T-helper 1 cell (primary cell): ENCODE measurements at regions not wholly inside any gene's neighbourhood (a gene's known extent, or its start where the extent isn't known, plus 50 kb on each side); places are given as distances from the start of the nearest gene placed in this dataset.
"Not testable (repeated sequence)": the region's sequence is repeated elsewhere in the genome, so short reads cannot be mapped to it uniquely, and the experiment has no call there.

Experiments
- DNase-seq, 5 donors: peaks; one replicate each; pipeline ENCODE4 v3.0.0-alpha.2; 2012 to 2020

GRCh38 chr1:146883190-146883589 is 54.9 kb upstream of the NBPF12 start:
- DNase-seq, result not testable (repeated sequence)

DNA sequence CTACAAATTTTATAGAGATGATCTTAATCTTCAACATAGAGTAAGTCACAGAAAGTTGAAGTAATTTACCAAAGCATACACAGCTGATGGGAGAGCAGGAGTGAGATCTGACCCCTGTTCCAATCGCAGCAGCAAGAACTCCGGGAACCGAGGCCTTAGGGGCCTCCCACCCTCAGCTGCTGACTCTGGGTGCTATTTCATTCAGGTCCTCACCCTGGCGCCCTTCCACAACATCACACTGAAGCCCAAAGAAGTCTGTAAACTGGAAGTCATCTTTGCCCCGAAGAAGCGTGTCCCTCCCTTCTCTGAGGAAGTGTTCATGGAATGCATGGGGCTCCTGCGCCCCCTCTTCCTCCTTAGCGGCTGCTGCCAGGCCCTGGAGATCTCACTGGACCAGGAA is 57.0 kb upstream of the NBPF12 start:
- not testable (repeated sequence) for DNase-seq

DNA sequence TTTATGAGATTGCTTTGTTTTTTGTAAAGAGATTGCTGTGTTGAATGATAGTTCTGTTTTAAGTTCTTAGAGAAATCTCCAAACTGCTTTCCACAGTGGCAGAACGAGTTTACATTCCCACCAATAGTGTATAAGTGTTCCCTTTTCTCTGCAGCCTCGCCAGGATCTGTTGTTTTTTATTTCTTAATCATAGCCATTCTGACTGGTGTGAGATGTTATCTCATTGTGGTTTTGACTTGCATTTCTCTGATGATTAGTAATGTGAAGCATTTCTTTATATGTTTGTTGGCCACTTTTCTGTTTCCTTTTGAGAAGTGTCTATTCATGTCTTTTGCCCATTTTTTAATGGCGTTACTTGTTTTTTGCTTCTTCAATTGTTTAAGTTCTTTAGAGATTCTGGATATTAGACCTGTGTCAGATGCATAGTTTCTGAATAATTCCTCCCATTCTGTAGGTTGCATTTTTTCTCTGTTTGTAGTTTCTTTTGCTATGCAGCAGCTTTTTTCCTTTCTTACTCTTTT is 74.3 kb upstream of the NBPF12 start:
- not testable (repeated sequence) for DNase-seq

DNA sequence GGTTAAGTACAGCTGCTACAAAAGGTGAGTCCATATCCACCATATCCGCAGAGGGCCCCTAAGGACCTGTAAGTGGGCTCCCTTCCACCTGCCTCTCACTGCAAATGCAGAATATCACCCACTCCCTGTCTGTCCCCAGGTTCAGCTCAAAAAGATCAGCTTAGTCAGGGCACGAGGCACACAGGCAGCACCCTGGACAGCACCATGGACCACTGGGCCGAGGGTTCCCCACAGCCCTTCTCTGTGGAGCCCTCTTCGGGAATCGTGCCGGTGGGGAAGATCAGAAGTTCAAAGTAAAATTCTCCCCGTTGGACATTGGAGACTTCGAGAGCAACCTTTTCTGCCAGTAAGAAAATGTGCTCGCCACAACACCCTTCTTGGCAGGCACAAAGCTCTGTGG is 85.0 kb upstream of the NBPF12 start:
- DNase-seq, result not testable (repeated sequence)

GRCh38 chr1:146850352-146850889 is 87.7 kb upstream of the NBPF12 start:
- DNase-seq, result not testable (repeated sequence)

DNA sequence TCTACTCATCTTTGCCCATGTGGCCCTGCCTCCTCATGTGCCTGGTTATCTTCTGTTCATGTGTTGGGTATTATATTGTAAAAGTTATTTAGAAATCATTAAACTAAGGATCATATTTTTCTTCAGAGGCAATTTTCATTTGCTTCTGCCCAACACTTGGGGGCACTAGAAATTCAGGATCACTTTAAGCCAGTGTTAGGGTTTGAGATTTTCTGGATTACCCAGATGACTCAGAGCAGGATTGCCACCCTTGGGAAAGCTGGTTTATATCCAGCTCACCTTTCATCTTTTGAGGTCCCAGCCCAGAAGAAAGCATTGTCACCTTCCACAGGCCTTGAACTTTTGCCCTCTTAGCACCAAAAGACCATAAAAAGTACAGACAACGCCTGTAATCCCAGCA is 99.4 kb upstream of the NBPF12 start:
- DNase-seq, result not testable (repeated sequence)

GRCh38 chr1:146826957-146827356 is 111.2 kb upstream of the NBPF12 start:
- not testable (repeated sequence) for DNase-seq

DNA sequence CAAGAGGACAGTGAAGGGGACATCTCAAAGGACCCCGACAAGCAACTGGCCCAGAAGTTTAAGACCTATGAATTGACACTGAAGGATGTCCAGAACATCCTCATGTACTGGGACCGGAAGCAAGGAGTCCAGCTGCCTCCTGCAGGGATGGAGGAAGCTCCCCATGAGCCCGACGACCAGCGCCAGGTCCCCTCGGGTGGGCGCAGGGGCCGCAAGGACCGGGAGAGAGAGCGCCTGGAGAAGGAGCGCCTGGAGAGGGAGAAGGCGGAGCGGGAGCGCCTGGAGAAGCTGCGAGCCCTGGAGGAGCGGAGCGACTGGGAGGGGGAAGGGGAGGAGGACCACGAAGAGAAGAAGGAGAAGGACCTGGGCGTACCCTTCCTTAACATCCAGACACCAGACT is 143.9 kb upstream of the NBPF12 start:
- not testable (repeated sequence) for DNase-seq

GRCh38 chr1:146792725-146793124 is 145.4 kb upstream of the NBPF12 start:
- DNase-seq, result not testable (repeated sequence)

DNA sequence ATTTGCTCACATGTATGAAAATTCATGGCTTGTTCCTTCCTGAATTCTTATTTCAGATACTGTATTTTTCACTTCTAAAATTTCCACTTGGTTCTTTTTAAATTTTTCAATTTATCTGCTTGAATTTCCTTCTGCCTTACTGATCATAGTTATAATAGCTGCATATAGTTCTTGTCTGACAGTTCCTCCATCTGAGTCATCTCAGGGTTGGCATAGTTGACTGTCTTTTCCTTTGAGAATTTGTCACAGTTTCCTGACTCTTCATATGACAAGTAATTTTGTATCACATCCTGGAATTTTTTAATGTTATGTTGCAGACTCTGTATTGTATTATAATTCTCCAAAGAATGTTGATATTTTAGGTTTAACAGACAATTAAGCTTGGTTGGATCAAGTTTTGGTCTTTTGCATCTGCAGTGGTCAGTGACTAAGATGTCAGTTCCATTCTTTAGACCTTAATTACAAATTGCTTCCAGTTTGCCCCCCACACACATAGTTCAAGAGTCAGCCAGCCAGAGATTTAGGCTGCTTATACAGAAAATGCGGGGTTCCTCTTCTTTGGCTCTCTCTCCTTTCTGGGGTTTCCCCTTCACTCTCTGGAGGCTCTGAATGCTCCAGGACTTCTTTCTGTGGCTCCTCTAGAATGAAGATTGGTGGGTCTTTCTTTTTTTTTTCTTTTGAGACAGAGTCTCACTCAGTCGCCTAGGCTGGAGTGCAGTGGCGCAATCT is 153.7 kb upstream of the NBPF12 start:
- not testable (repeated sequence) for DNase-seq

DNA sequence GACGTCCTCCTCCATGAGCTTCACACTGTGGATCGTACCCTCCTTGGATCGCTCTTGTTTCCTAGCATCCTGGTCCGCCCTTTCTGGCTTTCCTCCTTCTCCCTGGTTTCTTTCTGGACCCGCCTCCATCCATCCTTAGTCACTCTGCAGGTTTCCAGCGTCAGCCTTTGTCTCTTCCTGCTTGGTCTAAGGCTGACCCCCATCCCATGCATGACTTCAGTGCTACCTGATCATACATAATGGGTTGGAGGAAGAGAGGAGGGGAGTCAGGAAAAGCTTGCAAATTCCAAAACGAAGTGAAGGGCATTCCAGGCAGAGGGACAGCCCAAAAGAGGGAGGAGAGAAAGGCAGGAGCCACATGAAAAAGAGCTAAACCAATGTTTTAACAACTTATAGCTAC is 156.9 kb upstream of the NBPF12 start:
- not testable (repeated sequence) for DNase-seq

DNA sequence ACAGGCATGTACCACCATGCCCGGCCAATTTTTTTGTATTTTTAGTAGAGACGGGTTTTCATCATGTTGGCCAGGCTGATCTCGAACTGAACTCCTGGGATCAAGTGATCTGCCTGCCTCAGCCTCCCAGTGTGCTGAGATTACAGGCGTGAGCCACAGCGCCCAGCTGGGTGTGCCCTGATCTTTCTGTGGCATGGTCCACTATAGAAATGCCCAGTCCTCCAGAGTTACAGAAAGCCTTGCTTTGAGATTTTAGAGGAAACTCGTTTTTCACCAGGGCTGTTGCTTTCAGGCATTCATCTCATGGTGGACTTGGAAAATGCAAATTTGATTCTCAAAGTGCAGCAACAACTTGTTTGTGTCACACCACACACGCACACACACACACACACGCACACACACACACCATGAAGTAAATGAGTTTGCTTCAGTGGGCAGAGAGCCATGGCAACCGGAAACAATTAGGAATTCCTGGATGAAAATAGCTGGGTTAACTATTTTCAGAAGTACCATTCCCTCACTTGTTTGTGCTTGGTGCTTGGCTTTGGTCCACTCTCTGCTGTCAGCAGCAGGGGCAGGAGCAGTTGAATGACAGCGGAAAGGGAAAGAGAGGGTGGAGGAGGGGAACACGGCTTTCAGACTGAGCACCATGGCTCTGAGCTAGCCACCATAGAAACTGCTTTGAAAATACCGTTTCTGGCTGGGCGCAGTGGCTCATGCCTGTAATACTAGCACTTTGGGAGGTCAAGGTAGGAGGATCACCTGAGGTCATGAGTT is 160.1 kb upstream of the NBPF12 start:
- DNase-seq, result not testable (repeated sequence)

- DNase-seq, result not testable (repeated sequence)
Observed at GRCh38 chr1:146774988-146775387, 163.1 kb upstream of the NBPF12 start.

GRCh38 chr1:146774271-146774670 is 163.9 kb upstream of the NBPF12 start:
- DNase-seq, result not testable (repeated sequence)

- DNase-seq, result not testable (repeated sequence)
Observed at GRCh38 chr1:146771409-146771808, 166.7 kb upstream of the NBPF12 start.

- not testable (repeated sequence) for DNase-seq
Observed at GRCh38 chr1:146770998-146771397, 167.1 kb upstream of the NBPF12 start.

DNA sequence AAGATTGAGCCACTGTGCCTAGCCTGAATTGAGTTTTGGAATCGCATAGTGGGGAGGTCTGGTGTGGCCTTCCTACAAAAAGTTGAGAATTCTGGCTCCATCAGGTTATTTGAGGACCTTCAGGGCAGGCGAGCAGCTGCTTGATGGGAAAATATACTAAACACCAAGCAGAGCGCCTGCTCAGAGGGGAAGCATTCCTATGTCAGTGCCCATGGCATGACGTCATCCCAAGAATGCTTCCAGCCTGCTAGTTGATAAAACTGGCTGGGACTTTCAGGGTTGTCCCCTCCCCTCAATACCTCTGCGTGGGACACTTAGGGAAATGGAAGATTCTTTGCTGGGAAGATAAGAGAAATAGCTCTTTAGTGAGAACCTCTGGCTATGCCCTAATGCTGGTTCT is 174.9 kb upstream of the NBPF12 start:
- DNase-seq, result not testable (repeated sequence)

DNA sequence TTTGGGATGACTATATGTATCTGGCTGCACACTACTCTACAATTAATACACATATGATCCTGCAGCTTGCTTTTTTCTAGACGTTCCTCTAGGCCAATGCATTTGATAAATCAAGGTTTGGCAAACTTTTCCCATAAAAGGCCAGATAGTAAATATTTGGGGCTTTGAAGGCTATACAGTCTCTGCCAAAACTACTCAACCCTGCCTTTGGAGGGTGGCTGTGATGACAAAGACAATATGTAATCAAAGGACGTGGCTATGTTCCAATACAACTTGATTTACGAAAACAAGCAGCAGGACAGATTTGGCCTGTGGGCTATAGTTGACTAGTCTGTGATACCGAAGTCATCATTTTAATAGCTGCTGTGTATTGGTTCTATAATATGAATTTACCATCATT is 181.3 kb upstream of the NBPF12 start:
- DNase-seq, result not testable (repeated sequence)

DNA sequence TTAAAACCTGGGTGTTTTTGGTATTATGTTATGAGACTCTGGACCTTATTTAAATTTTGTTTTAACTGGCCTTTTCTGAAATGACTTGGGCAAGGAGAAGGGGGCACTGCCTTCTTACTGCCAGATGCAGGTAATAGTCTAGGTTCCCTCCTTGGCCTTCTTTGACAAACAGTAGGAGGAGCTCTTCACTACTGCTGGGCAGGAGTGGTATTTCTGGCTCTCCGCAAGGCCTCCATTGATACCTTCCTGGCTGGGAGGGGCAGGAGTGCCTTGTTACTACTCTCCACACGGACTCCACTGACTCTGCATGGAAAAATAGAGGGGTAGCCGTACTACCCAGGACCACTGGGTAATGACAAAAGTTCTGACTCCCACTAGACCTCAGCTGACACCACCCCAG is 189.4 kb upstream of the NBPF12 start:
- DNase-seq, result not testable (repeated sequence)

DNA sequence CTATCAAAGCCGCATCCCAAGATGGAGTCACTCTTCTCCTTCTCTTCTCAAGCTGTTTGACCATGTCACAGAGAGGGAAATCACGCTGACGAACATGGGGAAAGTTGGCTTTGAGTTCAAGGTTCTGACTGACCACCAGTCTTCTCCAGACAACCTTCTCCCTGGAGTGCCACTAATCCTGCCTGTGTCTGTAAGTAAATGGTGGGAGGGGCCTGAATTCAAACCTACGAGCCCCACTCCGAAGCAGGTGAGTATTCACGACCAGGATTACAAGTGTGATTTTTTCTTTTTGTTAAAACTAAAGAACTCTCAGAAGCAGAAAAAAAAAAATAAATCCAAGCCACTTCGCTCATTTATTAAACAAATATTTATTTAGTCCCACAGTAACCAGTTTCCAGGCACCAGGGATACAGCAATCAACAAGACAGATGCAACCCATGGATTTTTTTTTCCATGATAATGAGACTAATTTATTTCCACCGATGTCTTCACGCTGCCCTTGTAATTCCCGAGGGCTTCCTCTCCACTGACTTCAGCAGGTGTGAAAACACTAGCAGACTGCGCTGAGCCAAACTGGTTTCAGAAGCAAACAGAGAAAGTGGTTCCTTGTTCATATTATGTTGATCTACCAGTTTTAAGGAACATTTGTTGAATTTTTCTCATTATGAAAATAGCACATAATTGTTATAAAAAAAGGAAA is 206.0 kb upstream of the NBPF12 start:
- not testable (repeated sequence) for DNase-seq

GRCh38 chr1:146729642-146730344 is 208.3 kb upstream of the NBPF12 start:
- DNase-seq, result not testable (repeated sequence)

DNA sequence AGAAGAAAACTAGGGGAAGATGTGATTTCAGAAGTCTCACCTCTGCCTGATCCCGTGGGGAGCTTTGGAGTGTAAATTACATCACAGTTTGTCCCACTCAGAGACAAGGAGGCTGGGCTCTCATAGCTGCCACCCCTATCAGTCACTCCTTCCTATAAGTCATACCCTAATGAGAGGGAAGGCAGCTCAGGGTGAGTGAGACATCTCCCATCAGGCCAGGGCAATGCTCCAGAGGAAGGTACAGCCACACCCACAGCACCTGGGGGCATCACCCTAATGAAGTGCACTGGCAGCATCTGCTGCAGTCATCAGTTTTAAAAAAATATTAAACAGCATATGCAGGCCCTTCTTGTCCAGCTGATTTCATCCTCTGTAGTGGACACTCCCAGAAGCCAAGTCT is 223.1 kb upstream of the NBPF12 start:
- DNase-seq, result not testable (repeated sequence)
